Chondrocyte (in vitro differentiated cells): ENCODE measurements at regions not wholly inside any gene's neighbourhood (a gene's known extent, or its start where the extent isn't known, plus 50 kb on each side); places are given as distances from the start of the nearest gene placed in this dataset.

ENCODE experiments used
- DNase-seq: peaks from one replicate; pipeline ENCODE4 v3.0.0; 2021; ENCODE audit warnings: mixed read lengths, low spot score
- H3K27ac Mint-ChIP-seq: one replicate; pipeline ENCODE4 v1.8.0; 2021; ENCODE audit warnings: mild to moderate bottlenecking, moderate library complexity, mixed read lengths; ENCODE audit not compliant: unreplicated experiment
- H3K27me3 Mint-ChIP-seq: 2 replicates; pipeline ENCODE4 v1.8.0; 2021; ENCODE audit warnings: low read depth, mixed read lengths
- H3K36me3 Mint-ChIP-seq: 2 replicates; pipeline ENCODE4 v1.8.0; 2021; ENCODE audit warnings: low read depth, mixed read lengths
- H3K4me1 Mint-ChIP-seq: 2 replicates; pipeline ENCODE4 v1.8.0; 2021; ENCODE audit warnings: low read depth, mild to moderate bottlenecking, mixed read lengths
- H3K4me3 Mint-ChIP-seq: one replicate; pipeline ENCODE4 v1.8.0; 2021; ENCODE audit warnings: mild to moderate bottlenecking, moderate library complexity, mixed read lengths; ENCODE audit not compliant: unreplicated experiment
- H3K9me3 Mint-ChIP-seq: 2 replicates; pipeline ENCODE4 v1.8.0; 2021; ENCODE audit warnings: low read depth, mixed read lengths
- CTCF ChIP-seq: fragments of 200-600 bp; sonication (generic); IDR thresholded peaks from 2 replicates; pipeline ENCODE4 v1.5.0; 2021; ENCODE audit warnings: antibody characterized with exemption, mild to moderate bottlenecking, moderate library complexity

- H3K27ac Mint-ChIP-seq, result no peak overlapping the region
- H3K4me1 Mint-ChIP-seq, result no peaks in the 10 kb centered on the region
- H3K9me3 Mint-ChIP-seq, result peaks cover 61% of the 10 kb centered on the region
These were observed 160.6 kb downstream of the TUBA3C start for GRCh38 chr13:19020988-19021387.

DNA sequence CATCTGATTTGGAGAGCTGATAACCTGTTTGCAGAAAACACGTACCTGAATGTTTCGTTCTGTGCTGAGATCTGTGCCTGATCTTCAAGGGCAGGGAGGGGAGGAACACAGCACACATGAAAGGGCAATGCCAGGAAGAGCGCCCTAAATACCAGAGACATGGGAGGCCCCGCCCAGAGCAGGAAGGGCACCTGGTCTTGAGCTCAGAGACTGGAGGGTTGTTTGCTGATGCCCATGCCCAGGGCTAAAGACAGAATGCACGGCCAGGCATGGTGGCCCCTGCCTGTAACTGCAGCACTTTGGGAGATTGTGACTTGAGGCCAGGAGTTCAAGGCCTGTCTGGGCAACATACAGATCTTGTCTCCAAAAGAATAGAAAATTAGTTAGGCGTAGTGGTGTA, 183.2 kb downstream of the TUBA3C start:
- Mint-ChIP-seq H3K27ac (no peak overlapping the region), H3K27me3 (no peaks in the 10 kb centered on the region), H3K9me3 (peaks cover 87% of the 10 kb centered on the region), H3K4me1 (no peaks in the 10 kb centered on the region), H3K4me3 (no peak overlapping the region), H3K36me3 (peaks cover 2% of the 10 kb centered on the region)
- no peak for TF ChIP-seq CTCF
- DNase-seq, result no peak

More at GRCh38 chr13:19020988-19021387, 160.6 kb downstream of the TUBA3C start:
- no peaks in the 10 kb centered on the region for H3K27me3 Mint-ChIP-seq
- TF ChIP-seq CTCF, result no peak
- no peak for DNase-seq
- H3K36me3 Mint-ChIP-seq, result no peaks in the 10 kb centered on the region
- H3K4me3 Mint-ChIP-seq, result no peak overlapping the region

GRCh38 chr13:18996627-18997051, 185.0 kb downstream of the TUBA3C start:
- DNase-seq, result peak; percentile 37
- Mint-ChIP-seq H3K27ac (no peak overlapping the region), H3K4me3 (no peak overlapping the region), H3K4me1 (no peaks in the 10 kb centered on the region), H3K36me3 (peaks cover 2% of the 10 kb centered on the region), H3K9me3 (peaks cover 85% of the 10 kb centered on the region), H3K27me3 (no peaks in the 10 kb centered on the region)
- TF ChIP-seq CTCF, result no peak

- peak; percentile 30 for DNase-seq
- Mint-ChIP-seq H3K4me3 (no peak overlapping the region), H3K27ac (no peak overlapping the region), H3K27me3 (no peaks in the 10 kb centered on the region), H3K4me1 (no peaks in the 10 kb centered on the region), H3K36me3 (peaks cover 2% of the 10 kb centered on the region), H3K9me3 (peaks cover 86% of the 10 kb centered on the region)
- TF ChIP-seq CTCF, result no peak
These were observed 185.4 kb downstream of the TUBA3C start for GRCh38 chr13:18996221-18996620.

- H3K27me3 Mint-ChIP-seq, result no peaks in the 10 kb centered on the region
- H3K4me3 Mint-ChIP-seq, result no peak overlapping the region
- no peaks in the 10 kb centered on the region for H3K4me1 Mint-ChIP-seq
- DNase-seq, result no peak
- H3K27ac Mint-ChIP-seq, result no peak overlapping the region
- no peak for TF ChIP-seq CTCF
- H3K36me3 Mint-ChIP-seq, result peaks cover 2% of the 10 kb centered on the region
- peaks cover 81% of the 10 kb centered on the region for H3K9me3 Mint-ChIP-seq
These were observed 186.3 kb downstream of the TUBA3C start for GRCh38 chr13:18995259-18995873.
